GM20000 (cell line): ENCODE measurements at regions not wholly inside any gene's neighbourhood (a gene's known extent, or its start where the extent isn't known, plus 50 kb on each side); places are given as distances from the start of the nearest gene placed in this dataset.

Source experiments
- DNase-seq: peaks from one replicate; pipeline ENCODE4 v3.0.0; 2012; ENCODE audit warnings: low spot score
- TF ChIP-seq, protein P1 (sequence below): IDR thresholded peaks from 2 replicates; pipeline ENCODE4 v1.5.1; 2012; ENCODE audit warnings: mild to moderate bottlenecking, control low read depth; ENCODE audit errors: extremely low read depth, missing control alignments

DNA sequence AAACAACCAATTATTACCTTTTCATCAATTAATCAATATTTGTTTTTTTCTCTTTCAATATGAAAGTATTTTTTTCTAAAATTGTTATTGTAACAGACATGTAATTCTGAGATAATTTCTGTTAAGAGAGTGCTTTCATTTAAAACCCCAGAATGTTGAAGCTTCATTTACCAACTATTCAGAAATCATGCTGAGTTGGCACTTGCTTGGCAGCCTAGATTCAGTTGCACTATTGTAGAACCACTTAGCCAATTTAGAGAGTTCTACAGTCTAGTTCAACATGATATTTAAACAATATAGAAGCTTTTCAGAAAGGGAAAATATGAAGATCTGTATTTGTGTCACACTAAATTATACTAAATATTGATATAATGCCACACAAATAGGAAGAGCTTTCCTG is 56.1 kb upstream of the NKAIN2 start:
- no peak for DNase-seq
- TF ChIP-seq, protein P1, sequence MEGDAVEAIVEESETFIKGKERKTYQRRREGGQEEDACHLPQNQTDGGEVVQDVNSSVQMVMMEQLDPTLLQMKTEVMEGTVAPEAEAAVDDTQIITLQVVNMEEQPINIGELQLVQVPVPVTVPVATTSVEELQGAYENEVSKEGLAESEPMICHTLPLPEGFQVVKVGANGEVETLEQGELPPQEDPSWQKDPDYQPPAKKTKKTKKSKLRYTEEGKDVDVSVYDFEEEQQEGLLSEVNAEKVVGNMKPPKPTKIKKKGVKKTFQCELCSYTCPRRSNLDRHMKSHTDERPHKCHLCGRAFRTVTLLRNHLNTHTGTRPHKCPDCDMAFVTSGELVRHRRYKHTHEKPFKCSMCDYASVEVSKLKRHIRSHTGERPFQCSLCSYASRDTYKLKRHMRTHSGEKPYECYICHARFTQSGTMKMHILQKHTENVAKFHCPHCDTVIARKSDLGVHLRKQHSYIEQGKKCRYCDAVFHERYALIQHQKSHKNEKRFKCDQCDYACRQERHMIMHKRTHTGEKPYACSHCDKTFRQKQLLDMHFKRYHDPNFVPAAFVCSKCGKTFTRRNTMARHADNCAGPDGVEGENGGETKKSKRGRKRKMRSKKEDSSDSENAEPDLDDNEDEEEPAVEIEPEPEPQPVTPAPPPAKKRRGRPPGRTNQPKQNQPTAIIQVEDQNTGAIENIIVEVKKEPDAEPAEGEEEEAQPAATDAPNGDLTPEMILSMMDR = no peak

DNA sequence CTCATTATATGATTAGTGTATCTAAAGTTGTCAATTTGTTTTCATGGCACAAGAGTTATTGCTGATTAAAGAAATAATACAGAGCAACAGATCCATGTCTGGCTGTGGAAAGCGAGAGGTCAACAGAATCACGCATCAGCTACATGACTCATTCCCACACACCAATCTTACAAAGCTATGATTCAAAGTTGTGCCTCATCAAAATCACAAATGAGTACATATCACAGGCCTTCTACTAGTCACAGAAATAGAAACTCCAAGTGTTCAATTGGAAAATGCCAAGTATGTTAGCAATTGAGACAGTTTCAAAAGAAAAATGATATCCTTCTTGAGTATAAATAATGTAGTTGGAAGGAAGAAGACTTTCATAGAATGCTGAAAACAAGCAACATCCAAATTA is 57.8 kb upstream of the NKAIN2 start:
- DNase-seq = no peak
- TF ChIP-seq, protein P1 = no peak

DNA sequence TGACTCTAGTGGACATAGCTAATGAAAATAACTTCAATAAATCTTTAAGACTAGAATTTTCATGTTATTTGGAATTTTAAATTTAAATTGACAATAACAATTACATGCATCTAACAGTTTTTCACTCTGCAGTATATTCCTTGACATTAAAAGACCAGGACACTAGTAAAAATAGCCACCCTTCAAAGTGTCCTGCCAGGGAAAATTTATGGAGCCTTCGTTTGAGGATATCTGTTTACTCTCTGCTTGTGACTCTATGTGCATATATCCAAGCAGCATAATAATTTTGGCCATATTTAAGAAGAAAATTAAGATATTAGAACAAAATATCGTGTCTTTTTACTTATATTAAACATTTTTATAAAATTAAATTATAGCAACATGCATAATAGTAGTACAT is 58.8 kb upstream of the NKAIN2 start:
- DNase-seq = no peak
- TF ChIP-seq, protein P1 = no peak

DNA sequence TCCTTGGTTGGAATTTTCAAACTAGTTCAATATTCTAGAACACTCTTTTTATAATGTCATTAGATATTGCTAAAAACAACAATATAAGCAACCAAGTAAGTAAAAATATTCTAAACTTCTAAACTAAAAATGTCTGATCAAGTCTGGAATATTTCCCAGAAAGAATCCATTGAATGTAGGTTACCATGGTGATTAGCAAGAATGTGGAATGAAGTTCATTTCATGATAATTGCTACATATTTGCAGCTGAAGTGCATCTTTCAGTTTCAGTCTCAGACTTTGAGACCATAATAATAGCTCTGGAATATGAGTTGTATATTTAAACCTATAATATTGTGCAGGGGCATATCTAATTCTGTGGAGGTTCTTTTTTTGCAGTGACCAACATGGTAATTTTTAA is 61.0 kb upstream of the NKAIN2 start:
- no peak for DNase-seq
- TF ChIP-seq, protein P1 = no peak

DNA sequence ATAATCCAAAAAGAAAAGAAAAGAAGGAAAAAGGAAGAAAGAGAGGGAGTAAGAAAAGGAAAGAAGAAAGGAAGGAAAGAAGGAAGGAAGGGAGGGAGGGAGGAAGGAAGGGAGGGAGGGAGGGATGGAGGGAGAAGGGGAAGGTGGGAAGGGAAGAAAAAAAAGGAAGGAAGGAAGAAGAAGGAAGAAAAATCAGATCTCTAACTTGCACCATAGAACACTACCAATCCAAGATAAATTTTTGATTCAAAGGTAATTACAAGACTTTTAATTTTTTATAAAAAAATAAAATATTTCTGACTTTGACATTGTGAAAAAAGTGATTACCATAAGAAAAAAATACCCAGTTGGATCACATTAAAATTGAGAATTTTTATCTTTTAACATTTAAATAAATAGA is 70.5 kb upstream of the NKAIN2 start:
- DNase-seq = no peak
- TF ChIP-seq, protein P1 = no peak

DNA sequence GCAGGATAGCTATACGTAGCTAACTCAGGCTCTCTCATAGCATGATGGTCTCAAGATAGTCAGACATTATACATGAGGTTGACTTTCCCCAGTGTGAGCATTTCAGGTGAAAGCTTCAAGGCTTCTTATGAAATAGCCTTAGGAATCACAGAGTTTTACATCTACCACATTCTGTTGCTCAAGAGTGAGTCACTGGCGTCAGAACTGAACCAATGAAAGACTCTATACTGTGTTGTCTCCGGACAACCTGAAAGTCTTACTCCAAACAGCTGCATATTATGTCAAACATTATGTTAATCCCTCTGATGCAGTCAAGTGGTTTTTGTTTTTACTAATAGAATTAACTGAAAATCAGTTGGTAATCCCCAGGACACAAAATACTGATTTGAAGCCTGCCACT is 79.8 kb upstream of the TRDN start:
- TF ChIP-seq, protein P1 = no peak
- no peak for DNase-seq

DNA sequence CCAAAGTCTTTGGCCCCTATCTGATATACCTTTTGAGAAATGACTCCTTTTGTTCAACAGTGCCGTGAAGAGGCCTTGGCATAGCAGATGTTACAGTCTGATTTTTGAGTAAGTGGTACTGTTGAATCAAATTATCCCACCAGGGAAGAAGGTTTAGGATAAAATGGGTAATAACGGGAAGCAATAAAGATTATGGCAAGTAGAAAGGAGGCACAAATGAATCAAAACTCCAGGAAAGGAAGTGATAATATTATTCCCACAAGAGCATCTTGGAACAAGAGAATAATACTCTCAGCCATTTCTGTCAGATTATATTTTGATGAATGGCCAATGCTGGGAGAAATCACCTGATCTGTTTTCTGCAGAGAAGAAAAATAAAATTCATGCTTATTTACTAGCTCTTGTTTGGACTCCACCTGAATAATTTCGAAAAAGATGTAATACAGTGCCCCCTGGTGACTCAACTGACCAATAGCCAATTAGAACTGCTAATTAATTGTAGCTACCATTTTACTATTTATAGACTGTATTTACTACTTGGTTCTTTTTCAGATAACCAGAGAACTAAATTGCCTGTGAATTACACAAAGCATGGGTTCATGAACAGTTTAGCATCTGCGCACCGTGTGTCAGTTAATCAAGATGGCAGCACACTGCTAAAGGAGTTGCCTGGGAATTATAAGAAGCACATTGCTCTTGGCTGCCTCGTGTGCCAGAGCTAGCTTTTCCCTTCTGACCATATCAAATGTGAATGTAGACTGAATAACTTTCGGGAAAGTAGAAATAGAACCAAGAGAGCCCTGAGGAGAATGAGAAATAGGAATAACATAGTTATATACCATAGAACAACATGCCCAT is 78.5 kb upstream of the TRDN start:
- DNase-seq = peak; percentile 11
- TF ChIP-seq, protein P1 = peak; percentile 39
